HG02623 (cell line): ENCODE measurements at regions not wholly inside any gene's neighbourhood (a gene's known extent, or its start where the extent isn't known, plus 50 kb on each side); places are given as distances from the start of the nearest gene placed in this dataset.
"Not testable (repeated sequence)": the region's sequence is repeated elsewhere in the genome, so short reads cannot be mapped to it uniquely, and the experiment has no call there.

ENCODE experiments used
- ATAC-seq: cut with Tn5 transposase; IDR thresholded peaks from one replicate; pipeline ENCODE4 v1.9.1; 2021; ENCODE audit warnings: moderate library complexity; ENCODE audit not compliant: unreplicated experiment

DNA sequence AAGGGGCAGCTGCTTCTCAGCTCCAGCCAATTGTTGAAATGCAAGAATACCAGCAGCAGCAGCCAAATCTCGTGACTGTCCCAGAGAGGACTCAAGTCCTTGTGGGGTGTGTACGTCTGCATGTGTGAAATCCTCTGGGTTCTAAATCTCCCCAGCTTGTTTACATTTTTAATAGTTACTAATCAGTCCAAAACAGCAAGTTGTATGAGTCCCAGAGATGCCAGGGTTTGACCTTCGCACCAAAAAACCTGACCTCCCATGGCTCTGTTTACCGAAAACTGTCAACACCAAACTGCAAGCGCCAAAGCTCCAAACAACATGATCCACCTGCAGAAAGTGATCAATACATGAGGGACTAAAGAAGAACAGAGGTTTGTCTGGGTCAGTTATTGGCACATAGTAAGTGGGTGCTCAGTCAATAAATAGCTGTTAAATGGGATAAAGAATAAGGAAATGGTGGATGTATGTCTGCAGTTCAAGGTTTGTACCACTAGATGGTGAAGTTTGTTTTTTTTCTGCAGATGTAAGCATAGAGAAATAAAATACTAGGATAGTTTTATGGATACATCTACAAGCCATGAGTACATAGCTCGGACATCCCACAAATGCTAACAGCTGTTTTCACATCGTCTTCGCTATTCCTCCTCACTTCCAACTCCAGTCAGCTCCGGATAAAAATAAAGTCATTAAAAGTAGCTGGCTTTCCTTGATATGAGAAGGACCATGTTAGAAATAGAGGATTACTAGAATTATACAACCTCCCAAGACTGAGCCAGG, 85.3 kb upstream of the ADRB2 start:
- no peak for ATAC-seq

DNA sequence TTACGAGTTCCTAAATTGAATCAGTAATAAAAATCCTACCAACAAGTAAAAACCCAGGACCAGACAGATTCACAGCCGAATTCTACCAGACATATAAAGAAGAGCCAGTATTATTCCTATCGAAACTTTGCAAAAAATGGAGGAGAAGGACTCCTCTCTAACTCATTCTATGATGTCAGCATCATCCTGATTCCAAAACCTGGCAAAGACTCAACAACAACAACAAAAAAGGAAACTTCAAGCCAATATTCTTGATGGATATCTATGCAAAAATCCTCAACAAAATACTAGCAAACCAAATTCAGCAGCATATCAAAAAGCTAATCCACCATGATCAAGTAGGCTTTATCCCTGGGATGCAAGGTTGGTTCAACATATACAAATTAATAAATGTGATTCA, 84.6 kb upstream of the ADRB2 start:
- ATAC-seq, result not testable (repeated sequence)

DNA sequence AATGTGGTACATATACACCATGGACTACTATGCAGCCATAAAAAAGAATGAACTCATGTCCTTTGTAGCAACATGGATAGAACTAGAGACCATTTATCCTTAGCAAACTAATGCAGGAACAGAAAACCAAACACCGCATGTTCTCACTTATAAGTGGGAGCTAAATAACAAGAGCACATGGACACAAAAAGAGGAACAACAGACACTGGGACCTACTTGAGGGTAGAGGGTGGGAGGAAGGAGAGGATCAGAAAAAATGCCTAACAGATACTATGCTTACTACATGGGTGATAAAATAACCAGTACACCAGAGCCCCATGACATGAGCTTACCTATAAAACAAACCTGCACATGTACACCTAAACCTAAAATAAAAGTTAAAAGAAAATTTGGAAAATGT, 82.0 kb upstream of the ADRB2 start:
- not testable (repeated sequence) for ATAC-seq

DNA sequence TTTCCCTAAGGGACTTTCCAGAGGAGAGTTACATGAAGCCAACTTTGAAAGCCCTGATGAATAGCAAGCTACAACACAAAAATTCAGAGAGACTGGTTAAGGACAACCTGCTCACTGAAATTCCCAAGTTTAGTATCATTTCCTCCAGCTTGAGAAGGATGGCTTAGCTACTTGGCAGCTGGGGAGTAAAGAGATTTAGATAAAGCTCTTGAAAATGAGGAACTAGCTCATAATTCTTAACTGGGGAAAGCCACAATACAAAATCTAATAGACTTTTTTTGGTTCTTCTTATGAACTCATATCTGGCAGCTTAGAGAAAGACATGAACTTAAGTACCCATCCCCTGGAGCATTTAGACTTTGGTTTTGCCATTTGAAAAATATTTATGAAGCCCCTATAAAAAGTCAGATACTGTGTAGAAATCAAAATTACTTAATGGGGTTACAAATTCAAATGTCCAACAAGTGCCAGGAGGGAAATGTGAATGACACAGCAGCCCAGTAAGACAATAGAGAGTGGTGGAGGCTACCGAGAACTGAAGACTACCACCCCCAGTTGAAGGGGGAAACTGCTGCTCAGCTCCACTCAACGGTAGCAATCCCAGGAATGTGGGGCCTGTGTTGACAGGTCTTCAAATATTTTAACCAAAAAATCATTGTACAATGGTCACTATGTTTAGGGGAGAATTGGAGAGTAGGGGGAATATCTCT, 79.4 kb upstream of the ADRB2 start:
- ATAC-seq, result peak; percentile 82

DNA sequence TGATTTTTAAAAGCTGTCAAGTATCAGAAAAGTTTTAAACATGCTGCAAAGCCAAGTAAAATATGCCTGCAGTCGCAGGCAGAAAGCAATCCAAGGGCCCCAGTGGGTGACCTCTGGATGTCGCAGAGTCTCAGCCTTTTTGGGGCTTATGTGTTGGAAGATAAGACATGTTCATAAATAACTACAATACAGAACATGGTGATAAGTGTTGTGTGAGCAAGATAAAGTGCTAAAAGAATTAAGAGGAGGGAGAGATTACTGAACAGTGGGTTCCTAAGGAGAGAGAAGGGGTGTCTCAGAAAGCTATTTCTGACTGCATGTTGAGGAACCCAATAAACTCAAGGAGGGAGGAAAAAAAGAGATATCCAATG, 78.9 kb upstream of the ADRB2 start:
- no peak for ATAC-seq

DNA sequence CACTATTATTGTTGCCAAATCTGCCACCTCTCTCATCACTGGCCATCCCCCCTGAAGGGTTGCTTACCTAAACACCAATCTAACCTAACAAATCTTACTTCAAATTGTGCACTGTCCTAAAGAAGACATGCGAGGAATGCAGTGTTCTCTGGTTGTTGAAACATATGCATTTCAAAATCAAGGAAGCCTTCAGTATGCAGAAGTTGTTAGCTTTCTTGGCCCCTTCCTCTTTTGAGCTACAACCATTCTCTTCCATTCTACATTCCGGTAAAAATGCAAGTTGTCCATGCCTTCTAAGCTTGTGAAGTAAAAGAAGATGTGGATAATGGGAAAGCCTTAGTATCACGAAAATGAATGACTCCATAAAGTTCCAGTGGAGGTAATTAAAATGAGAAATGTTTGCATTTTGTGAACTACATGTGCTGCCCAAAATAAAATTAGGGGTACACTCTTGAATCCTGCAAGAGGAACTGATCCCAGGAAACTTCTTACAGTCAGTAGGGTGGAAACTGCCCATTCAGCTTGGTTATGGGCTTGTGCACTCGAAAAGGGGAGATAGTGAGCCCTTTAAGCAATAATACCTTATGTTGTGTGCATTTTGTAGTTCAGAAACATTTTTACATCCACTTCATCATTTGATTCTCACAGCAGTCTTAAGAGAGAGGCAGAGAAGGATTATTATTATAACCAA, 77.6 kb upstream of the ADRB2 start:
- no peak for ATAC-seq

DNA sequence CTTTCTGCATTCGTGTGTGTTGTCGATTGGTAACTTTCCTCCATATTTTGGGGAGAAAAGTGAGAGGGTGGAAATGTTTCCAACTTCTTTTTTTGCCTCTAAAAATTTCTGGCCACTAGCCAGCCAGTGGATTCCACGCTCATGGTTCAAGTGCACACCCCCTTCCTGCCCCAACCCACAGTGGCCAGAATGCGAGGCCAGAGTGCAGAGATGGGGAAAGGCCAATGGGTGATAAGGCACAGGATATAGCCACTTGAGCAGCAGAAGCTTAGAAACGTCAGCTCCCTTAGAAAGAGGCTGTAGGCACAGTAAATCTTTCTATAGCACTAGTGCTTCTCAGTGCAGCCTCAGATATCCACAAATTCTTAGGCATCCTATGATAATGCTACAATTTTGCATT, 75.8 kb upstream of the ADRB2 start:
- ATAC-seq, result no peak

DNA sequence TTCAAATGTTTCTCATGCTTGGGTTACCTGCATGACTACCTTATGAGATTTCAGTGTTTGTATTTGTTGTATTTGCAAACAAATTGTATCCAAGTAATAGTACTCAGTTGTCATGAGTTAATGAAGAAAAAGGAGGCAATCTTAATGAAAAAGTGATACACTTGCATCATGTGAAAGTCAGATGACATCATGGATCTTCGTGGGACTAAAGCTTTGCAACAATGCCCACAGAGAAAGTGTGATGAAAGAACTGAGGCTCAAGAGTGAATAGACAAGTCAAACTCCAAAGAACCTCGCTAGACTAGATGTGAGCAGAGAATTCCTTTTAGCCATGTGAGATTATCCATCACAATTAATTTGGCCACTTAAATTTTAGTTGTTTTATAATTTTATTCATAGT, 75.4 kb upstream of the ADRB2 start:
- no peak for ATAC-seq

DNA sequence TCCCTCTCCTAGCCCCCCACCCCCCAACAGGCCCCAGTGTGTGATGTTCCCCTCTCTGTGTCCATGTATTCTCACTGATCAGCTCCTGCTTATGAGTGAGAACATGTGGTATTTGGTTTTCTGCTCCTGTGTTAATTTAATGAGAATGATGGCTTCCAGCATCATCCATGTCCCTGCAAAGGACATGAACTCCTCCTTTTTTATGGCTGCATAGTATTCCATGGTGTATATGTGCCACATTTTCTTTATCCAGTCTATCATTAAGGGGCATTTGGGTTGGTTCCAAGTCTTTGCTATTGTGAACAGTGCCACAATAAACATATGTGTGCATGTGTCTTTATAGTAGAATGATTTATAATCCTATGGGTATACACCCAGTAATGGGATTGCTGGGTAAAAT, 74.0 kb upstream of the ADRB2 start:
- not testable (repeated sequence) for ATAC-seq

DNA sequence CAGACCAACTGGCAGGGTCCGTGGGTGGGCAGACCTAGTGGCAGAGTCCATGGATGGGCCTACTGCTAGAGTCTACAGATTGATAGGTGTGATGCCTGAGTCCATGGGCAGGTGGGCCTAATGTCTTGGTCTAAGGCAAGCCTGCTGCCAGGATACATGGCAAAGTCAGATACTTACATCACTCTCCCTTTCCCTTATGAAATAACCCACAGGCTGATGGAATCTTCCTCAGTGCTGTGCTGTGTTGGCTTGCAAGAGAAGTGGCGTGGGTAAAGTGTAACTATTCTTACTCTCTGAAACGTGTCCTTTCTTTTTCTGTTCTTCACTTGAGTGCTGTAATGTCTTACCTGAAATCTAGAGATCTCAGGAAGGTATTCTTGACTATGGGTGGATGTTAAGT, 67.3 kb upstream of the ADRB2 start:
- ATAC-seq, result no peak

DNA sequence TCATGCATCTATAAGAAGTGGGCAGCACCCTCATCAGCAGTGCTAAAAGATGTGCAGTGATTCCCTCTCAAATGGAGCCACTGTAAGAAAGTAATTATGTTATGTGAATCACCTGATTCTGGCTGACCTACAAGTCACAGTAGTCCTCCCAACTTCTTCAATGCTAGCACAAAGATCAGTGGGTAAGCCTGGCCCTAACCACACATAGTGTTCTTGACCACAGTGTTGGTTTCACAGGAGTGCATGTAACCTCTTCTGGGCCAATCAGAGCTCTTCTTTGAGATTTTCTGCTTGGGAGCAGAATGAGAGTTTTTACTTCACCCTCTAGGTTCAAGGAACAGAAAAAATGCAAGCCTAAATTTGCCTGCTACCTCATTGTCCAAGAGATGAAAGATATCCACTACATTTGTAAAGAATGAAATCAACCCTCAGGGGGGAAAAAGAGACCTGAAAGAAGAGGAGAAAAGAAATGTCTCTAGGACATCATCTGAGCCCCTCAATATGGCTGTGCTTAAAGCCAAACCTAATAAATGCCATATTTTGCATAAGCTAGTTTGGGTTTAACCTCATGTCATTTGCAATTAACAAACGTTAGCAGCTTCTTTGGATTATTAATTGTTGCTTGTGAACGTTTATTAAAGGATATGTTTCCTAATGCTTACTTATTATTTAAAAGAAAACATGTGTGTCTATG, 65.3 kb upstream of the ADRB2 start:
- ATAC-seq, result peak; percentile 100

DNA sequence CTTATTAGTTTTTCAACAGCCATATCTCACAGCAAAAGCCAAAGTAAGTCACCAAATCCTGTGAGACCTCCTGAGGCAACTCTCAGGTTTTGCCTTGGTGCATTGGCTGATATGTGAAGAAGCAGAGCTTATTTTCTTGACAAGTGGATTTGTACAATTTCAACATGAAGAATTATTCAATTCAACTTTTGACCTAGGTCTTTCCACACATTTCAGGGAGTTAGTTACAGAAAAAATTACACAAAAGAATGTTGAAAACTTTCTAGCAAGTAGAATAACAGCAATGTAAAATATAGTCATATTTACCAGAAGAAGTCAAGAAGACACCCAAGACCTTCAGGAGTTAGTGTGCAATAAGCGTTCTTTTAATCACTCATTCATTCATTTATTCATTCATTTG, 62.4 kb upstream of the ADRB2 start:
- ATAC-seq, result no peak

DNA sequence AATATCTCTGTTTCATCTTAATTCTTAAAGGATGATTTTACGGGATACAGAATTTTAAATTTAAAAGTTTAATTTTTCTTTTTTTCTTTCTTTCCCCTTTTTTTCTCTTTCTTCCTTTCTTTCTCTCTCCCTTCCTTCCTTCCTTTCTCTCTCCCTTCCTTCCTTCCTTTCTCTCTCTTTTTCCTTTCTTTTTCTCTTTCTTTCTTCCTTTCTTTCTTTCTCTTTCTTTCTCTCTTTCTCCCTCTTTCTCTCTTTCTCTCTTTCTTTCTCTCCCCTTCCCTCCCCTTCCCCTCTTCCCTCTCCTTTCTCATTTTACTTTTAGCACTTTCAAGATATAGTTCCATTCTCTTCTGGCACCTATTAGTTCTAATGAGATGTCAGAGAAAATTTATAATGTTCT, 61.4 kb upstream of the ADRB2 start:
- ATAC-seq, result no peak

DNA sequence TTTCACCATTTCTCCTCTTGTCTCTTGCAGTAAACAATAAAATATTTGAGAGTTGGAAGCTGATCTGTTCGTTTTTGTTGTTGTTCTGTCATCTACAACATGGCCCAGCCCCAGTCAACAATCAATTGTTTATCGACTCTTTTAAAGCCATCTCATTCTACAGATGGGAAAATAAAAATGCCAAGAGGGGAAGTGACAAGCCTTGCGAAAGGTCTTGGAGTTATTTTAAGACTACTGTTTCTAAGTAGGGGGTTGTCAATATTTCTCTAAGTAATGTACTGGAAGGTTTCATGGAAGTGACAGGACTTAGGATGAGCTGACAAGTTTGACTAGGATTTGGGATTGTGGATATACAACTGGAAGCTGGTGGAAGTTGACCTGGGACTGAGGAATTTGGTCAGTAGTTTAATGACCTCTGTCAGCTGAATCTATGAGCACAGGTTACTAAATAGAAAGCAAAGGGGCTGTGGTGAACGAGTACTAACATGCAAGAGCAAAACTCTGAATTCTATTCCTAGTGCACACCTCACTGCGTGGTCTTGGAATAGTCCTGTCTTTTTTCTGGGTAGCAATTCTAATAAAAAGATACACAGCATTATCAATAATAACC, 57.5 kb upstream of the ADRB2 start:
- no peak for ATAC-seq

DNA sequence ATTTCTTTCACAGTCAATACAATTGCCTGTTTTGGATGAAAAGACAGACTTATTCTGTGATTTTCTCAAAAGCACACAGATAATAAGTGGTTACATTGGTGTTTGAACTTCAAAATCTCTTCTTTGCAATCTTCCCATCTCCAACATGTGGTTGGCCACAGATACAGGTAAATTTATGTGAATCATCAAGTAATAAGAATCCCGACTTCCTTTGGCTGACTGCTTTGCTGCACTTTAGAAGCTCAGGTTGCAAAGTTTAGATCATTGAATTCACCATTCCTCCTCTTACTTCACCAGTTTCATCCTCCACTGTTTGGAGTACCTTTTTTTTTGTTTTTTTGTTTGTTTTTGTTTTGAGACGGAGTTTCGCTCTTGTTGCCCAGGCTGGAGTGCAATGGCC, 56.5 kb upstream of the ADRB2 start:
- no peak for ATAC-seq

DNA sequence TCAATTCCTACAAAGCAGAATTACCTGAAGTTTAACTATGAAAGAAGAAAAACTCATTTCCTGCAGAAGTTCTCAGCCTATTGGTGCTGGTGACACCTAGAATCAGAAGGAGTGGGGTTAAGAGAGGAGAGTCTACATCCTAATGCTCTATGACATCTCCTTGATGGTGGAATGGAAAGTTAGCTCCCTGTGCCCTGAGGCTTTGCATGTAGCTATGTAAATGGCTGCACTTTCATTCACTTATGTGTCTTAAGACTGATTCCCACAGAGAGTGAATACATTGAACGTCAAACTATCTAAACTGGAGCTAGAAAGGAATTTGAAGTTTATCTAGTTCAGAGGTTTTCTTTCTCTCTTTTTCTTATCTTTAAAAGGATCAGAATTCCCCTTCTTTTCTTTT, 52.1 kb upstream of the ADRB2 start:
- ATAC-seq, result no peak

DNA sequence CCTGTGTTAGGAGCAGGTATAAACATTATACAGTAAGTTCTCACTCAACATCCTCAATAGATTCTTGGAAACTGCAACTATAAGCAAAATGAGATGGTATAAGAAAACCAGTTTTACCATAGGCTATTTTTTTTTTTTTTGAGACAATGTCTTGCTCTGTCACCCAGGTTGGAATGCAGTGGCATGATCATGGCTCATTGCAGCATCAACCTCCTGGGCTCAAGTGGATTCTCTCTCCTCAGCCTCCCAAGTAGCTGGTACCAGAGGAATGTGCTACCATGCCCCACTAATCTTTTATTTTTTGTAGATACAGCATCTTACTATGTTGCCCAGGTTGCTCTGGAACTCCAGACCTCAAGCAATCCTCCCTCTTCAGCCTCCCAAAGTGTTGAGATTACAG, 50.1 kb upstream of the ADRB2 start:
- ATAC-seq, result no peak
